IMR-90 (cell line): ENCODE measurements at regions not wholly inside any gene's neighbourhood (a gene's known extent, or its start where the extent isn't known, plus 50 kb on each side); places are given as distances from the start of the nearest gene placed in this dataset.

Experiments
- ATAC-seq: fragments of 200-7000 bp; cut with Tn5 transposase; 2 replicates; pipeline ENCODE4 v1.9.1; 2020; ENCODE audit warnings: low read depth, mild to moderate bottlenecking, moderate library complexity
- BruUV-seq: library from RNA; stranded (reverse); fragments of 400-500 nt; replicated peaks from 2 replicates; lab custom pipeline; 2021; lab: Mats Ljungman, UMichigan
- CTCF ChIA-PET: fragments of 300-600 bp; formaldehyde crosslinking; extraction: SDS; loops from one replicate; lab custom pipeline; 2021; ENCODE audit warnings: antibody characterized with exemption; lab: Yijun Ruan, JAX
- POLR2A ChIA-PET: fragments of 300-600 bp; sonication (Branson Sonifier 250); formaldehyde crosslinking; loops from one replicate; lab custom pipeline; 2022; ENCODE audit warnings: antibody characterized with exemption; ENCODE audit not compliant: unreplicated experiment; lab: Charles Lee
- DNase-seq: peaks from one replicate; pipeline ENCODE4 v3.0.0; 2013
- H2AFZ ChIP-seq: replicated peaks from 2 replicates; pipeline ENCODE3; 2013; ENCODE audit warnings: low read length, mild to moderate bottlenecking; ENCODE audit not compliant: poor library complexity
- H2AK5ac ChIP-seq: 2 replicates; pipeline ENCODE4 v1.6.1; 2013; ENCODE audit warnings: low read depth, low read length, inconsistent platforms
- H2AK9ac ChIP-seq: replicated peaks from 2 replicates; pipeline ENCODE3; 2013; ENCODE audit warnings: mild to moderate bottlenecking, low read depth, low read length, moderate library complexity; ENCODE audit not compliant: poor library complexity
- H2BK120ac ChIP-seq: 2 replicates; pipeline ENCODE4 v1.6.1; 2013; ENCODE audit warnings: low read depth, low read length, inconsistent platforms
- H2BK15ac ChIP-seq: 3 replicates; pipeline ENCODE4 v1.6.1; 2013; ENCODE audit warnings: low read depth, low read length, inconsistent platforms
- H2BK20ac ChIP-seq: 2 replicates; pipeline ENCODE4 v1.6.1; 2013; ENCODE audit warnings: low read depth, mild to moderate bottlenecking, inconsistent platforms, low read length, moderate library complexity
- H2BK5ac ChIP-seq: 2 replicates; pipeline ENCODE4 v1.6.1; 2013; ENCODE audit warnings: mild to moderate bottlenecking, low read depth, low read length, inconsistent platforms; ENCODE audit not compliant: poor library complexity, severe bottlenecking
- H3K14ac ChIP-seq: replicated peaks from 2 replicates; pipeline ENCODE4 v1.6.1; 2013; ENCODE audit warnings: low read depth, low read length, inconsistent platforms
- H3K18ac ChIP-seq: 2 replicates; pipeline ENCODE4 v1.6.1; 2013; ENCODE audit warnings: low read depth, low read length, control low read depth
- H3K23ac ChIP-seq: 2 replicates; pipeline ENCODE4 v1.6.1; 2013; ENCODE audit warnings: low read depth, low read length, inconsistent platforms
- H3K27ac ChIP-seq: 2 replicates; pipeline ENCODE4 v1.5.1; 2013; ENCODE audit warnings: mild to moderate bottlenecking, control low read depth, low read length; ENCODE audit not compliant: insufficient read depth
- H3K27me3 ChIP-seq: 2 replicates; pipeline ENCODE4 v1.6.1; 2013; ENCODE audit warnings: low read length; ENCODE audit not compliant: control insufficient read depth, insufficient read depth
- H3K36me3 ChIP-seq: 2 replicates; pipeline ENCODE4 v1.6.1; 2013; ENCODE audit warnings: low read length, mixed read lengths; ENCODE audit not compliant: control insufficient read depth, insufficient read depth
- H3K4ac ChIP-seq: 2 replicates; pipeline ENCODE4 v1.6.1; 2013; ENCODE audit warnings: low read depth, low read length, inconsistent platforms
- H3K4me1 ChIP-seq: 2 replicates; pipeline ENCODE4 v1.6.1; 2013; ENCODE audit warnings: low read length, mixed read lengths; ENCODE audit not compliant: control insufficient read depth, insufficient read depth
- H3K4me2 ChIP-seq: 2 replicates; pipeline ENCODE4 v1.6.1; 2013; ENCODE audit warnings: low read depth, mild to moderate bottlenecking, control low read depth, low read length, moderate library complexity
- H3K4me3 ChIP-seq: 2 replicates; pipeline ENCODE4 v1.5.1; 2013; ENCODE audit warnings: low read depth, mild to moderate bottlenecking, control low read depth, low read length, moderate library complexity; ENCODE audit not compliant: insufficient read depth
- H3K56ac ChIP-seq: 2 replicates; pipeline ENCODE4 v1.6.1; 2013; ENCODE audit warnings: low read length, inconsistent platforms; ENCODE audit not compliant: insufficient read depth; ENCODE audit errors: extremely low read depth
- H3K79me1 ChIP-seq, 2 experiments: 2 replicates each; pipeline ENCODE4 v1.6.1; 2013; ENCODE audit warnings: low read length in 2 of 2, inconsistent platforms in 1 of 2, low read depth in 1 of 2
- H3K9ac ChIP-seq: 2 replicates; pipeline ENCODE4 v1.6.1; 2013; ENCODE audit warnings: low read depth, low read length, control low read depth
- H3K9me1 ChIP-seq: 2 replicates; pipeline ENCODE4 v1.6.1; 2013; ENCODE audit warnings: low read length, inconsistent platforms; ENCODE audit not compliant: insufficient read depth
- H3K9me3 ChIP-seq: 2 replicates; pipeline ENCODE4 v1.6.1; 2013; ENCODE audit warnings: low read length; ENCODE audit not compliant: control insufficient read depth, insufficient read depth
- H4K20me1 ChIP-seq: 2 replicates; pipeline ENCODE4 v1.6.1; 2013; ENCODE audit warnings: low read length, inconsistent platforms; ENCODE audit not compliant: insufficient read depth
- H4K5ac ChIP-seq: 2 replicates; pipeline ENCODE4 v1.6.1; 2013; ENCODE audit warnings: mild to moderate bottlenecking, low read depth, low read length, control low read depth
- H4K8ac ChIP-seq, 2 experiments: 2 replicates each; pipeline ENCODE4 v1.6.1; 2013; ENCODE audit warnings: low read depth in 2 of 2, low read length in 2 of 2, control low read depth in 1 of 2, inconsistent platforms in 1 of 2
- H4K91ac ChIP-seq: 2 replicates; pipeline ENCODE4 v1.6.1; 2013; ENCODE audit warnings: low read depth, low read length, inconsistent platforms; ENCODE audit not compliant: insufficient read depth
- BHLHE40 ChIP-seq: fragments of 150-350 bp; IDR thresholded peaks from 2 replicates; pipeline ENCODE4 v1.6.1; 2016; ENCODE audit warnings: mild to moderate bottlenecking, low read depth, low read length
- CEBPB ChIP-seq: IDR thresholded peaks from 2 replicates; pipeline ENCODE4 v1.6.1; 2012; ENCODE audit warnings: low read depth, low read length, improper control_type of control experiment
- CHD1 ChIP-seq: IDR thresholded peaks from 2 replicates; pipeline ENCODE4 v1.6.1; 2012; ENCODE audit warnings: low read depth, low read length, improper control_type of control experiment
- FOS ChIP-seq: fragments of 150-350 bp; IDR thresholded peaks from 2 replicates; pipeline ENCODE4 v1.6.1; 2016; ENCODE audit warnings: low read depth, low read length
- MAFK ChIP-seq: IDR thresholded peaks from 2 replicates; pipeline ENCODE4 v1.6.1; 2012; ENCODE audit warnings: low read depth, low read length, improper control_type of control experiment
- MAZ ChIP-seq: IDR thresholded peaks from 2 replicates; pipeline ENCODE4 v1.6.1; 2012; ENCODE audit warnings: low read depth, mild to moderate bottlenecking, low read length, improper control_type of control experiment, moderate library complexity, borderline replicate concordance
- MXI1 ChIP-seq: IDR thresholded peaks from 2 replicates; pipeline ENCODE4 v1.6.1; 2012; ENCODE audit warnings: low read depth, mild to moderate bottlenecking, low read length, moderate library complexity, borderline replicate concordance
- NFE2L2 ChIP-seq: fragments of 150-350 bp; IDR thresholded peaks from 2 replicates; pipeline ENCODE4 v1.6.1; 2016; ENCODE audit warnings: low read depth, mild to moderate bottlenecking, low read length
- POLR2A ChIP-seq: IDR thresholded peaks from 2 replicates; pipeline ENCODE4 v1.6.1; 2012; ENCODE audit warnings: mild to moderate bottlenecking, low read depth, low read length
- RAD21 ChIP-seq: IDR thresholded peaks from 2 replicates; pipeline ENCODE4 v1.6.1; 2012; ENCODE audit warnings: low read length, improper control_type of control experiment
- RCOR1 ChIP-seq: IDR thresholded peaks from 2 replicates; pipeline ENCODE4 v1.6.1; 2012; ENCODE audit warnings: mild to moderate bottlenecking, low read length, improper control_type of control experiment; ENCODE audit not compliant: insufficient replicate concordance
- RFX5 ChIP-seq: IDR thresholded peaks from 2 replicates; pipeline ENCODE4 v1.8.0; 2012; ENCODE audit warnings: low read depth, mild to moderate bottlenecking, low read length, moderate library complexity
- SMC3 ChIP-seq: fragments of 150-350 bp; IDR thresholded peaks from 2 replicates; pipeline ENCODE4 v1.6.1; 2016; ENCODE audit warnings: low read depth, mild to moderate bottlenecking, antibody characterized with exemption, low read length, moderate library complexity
- WGBS, 2 experiments: methylation state at CpG; one replicate each; pipeline versions ENCODE4 v1.1.5 to v1.1.7; 2013; ENCODE audit warnings: missing lambda C conversion rate in 2 of 2; ENCODE audit not compliant: insufficient read length in 1 of 2; ENCODE audit errors: extremely low coverage in 2 of 2; 5-methylcytosine and 5-hydroxymethylcytosine counted together
- dilution Hi-C: fragments of 300-500 bp; cut with HindIII; formaldehyde crosslinking; loops from one replicate; pipeline ENCODE4 v1.14.3; 2018; ENCODE audit warnings: low sequenced_read_pairs; ENCODE audit not compliant: unreplicated experiment
- in situ Hi-C: fragments of 300-500 bp; cut with MboI; formaldehyde crosslinking; loops from 3 replicates; pipeline ENCODE4 v1.14.3; 2019; ENCODE audit warnings: low sequenced_read_pairs, inconsistent platforms, mixed read lengths
- intact Hi-C: fragments of 100-400 bp; cut with micrococcal nuclease; formaldehyde crosslinking; loops from 2 replicates; pipeline ENCODE4 v1.10.0; 2022
- TF ChIP-seq, protein P1 (sequence below): conservative IDR thresholded peaks from 2 replicates; pipeline ENCODE4 v1.5.1; 2012; ENCODE audit warnings: mild to moderate bottlenecking, low read depth, low read length, improper control_type of control experiment
- TF ChIP-seq, protein P2 (sequence below): fragments of 150-350 bp; IDR thresholded peaks from 2 replicates; pipeline ENCODE4 v1.6.1; 2016; ENCODE audit warnings: low read depth, mild to moderate bottlenecking, low read length, moderate library complexity, borderline replicate concordance
- TF ChIP-seq, protein P3 (sequence below): fragments of 150-350 bp; IDR thresholded peaks from 2 replicates; pipeline ENCODE4 v1.6.1; 2017; ENCODE audit warnings: mild to moderate bottlenecking, antibody characterized with exemption, low read length, low read depth

DNA sequence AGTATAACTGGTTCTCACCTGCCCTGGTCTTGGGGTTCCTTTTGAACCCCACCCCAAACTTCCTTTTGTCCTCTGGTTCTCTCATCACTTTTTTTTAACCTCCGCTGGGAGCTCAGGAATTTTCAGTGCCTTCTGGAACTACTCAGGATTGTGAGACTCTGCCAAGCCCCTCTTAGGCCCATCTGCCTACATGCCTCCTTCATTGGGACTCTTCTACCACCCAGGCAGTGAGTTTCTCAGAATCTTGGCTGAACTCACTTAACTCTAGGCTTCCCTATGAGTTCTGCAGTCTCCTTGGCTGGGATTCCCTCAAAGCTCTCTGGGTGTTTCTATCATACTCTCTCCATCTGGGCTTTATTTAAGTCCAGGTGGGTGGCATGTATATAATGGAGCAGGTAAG is 86.3 kb downstream of the MDH1 start:
- Histone ChIP-seq H3K14ac (no peak overlapping the region), H3K56ac (no peak overlapping the region), H3K18ac (no peak overlapping the region), H2BK15ac (no peak overlapping the region), H2BK20ac (no peak overlapping the region), H3K27me3 (peaks cover 3% of the 10 kb centered on the region), H2AK5ac (no peak overlapping the region), H2AK9ac (no peak overlapping the region), H3K23ac (no peak overlapping the region), H4K5ac (no peak overlapping the region), H3K79me1 (no peaks in the 10 kb centered on the region), H3K9ac (no peak overlapping the region), H2BK120ac (no peak overlapping the region), H3K4ac (no peak overlapping the region), H3K4me1 (no peaks in the 10 kb centered on the region; the same call in 1 of the 2 replicates), H3K4me2 (no peak overlapping the region), H4K20me1 (no peaks in the 10 kb centered on the region), H4K8ac (no peak overlapping the region), H2AFZ (no peak overlapping the region), H3K36me3 (no peaks in the 10 kb centered on the region), H3K27ac (no peak overlapping the region), H3K4me3 (no peak overlapping the region), H4K91ac (no peak overlapping the region), H3K9me1 (no peaks in the 10 kb centered on the region), H2BK5ac (no peak overlapping the region), H3K9me3 (no peaks in the 10 kb centered on the region)
- DNase-seq (no peak), ATAC-seq (no peak)
- TF ChIP-seq POLR2A (no peak), FOS (no peak), CHD1 (no peak), RCOR1 (no peak), RAD21 (no peak), RFX5 (no peak), MAFK (no peak), BHLHE40 (no peak), NFE2L2 (no peak), MXI1 (no peak), CEBPB (no peak), MAZ (no peak), SMC3 (no peak)
- TF ChIP-seq, protein P1, sequence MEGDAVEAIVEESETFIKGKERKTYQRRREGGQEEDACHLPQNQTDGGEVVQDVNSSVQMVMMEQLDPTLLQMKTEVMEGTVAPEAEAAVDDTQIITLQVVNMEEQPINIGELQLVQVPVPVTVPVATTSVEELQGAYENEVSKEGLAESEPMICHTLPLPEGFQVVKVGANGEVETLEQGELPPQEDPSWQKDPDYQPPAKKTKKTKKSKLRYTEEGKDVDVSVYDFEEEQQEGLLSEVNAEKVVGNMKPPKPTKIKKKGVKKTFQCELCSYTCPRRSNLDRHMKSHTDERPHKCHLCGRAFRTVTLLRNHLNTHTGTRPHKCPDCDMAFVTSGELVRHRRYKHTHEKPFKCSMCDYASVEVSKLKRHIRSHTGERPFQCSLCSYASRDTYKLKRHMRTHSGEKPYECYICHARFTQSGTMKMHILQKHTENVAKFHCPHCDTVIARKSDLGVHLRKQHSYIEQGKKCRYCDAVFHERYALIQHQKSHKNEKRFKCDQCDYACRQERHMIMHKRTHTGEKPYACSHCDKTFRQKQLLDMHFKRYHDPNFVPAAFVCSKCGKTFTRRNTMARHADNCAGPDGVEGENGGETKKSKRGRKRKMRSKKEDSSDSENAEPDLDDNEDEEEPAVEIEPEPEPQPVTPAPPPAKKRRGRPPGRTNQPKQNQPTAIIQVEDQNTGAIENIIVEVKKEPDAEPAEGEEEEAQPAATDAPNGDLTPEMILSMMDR = no peak
- TF ChIP-seq, protein P2, sequence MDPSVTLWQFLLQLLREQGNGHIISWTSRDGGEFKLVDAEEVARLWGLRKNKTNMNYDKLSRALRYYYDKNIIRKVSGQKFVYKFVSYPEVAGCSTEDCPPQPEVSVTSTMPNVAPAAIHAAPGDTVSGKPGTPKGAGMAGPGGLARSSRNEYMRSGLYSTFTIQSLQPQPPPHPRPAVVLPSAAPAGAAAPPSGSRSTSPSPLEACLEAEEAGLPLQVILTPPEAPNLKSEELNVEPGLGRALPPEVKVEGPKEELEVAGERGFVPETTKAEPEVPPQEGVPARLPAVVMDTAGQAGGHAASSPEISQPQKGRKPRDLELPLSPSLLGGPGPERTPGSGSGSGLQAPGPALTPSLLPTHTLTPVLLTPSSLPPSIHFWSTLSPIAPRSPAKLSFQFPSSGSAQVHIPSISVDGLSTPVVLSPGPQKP = no peak
- TF ChIP-seq, protein P3, sequence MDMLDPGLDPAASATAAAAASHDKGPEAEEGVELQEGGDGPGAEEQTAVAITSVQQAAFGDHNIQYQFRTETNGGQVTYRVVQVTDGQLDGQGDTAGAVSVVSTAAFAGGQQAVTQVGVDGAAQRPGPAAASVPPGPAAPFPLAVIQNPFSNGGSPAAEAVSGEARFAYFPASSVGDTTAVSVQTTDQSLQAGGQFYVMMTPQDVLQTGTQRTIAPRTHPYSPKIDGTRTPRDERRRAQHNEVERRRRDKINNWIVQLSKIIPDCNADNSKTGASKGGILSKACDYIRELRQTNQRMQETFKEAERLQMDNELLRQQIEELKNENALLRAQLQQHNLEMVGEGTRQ = no peak
- ChIA-PET CTCF (no interaction called here), POLR2A (no interaction called here)
- BruUV-seq = no TSS peak
- in situ Hi-C loops = no loop called here
- WGBS, 2 experiments = no CpG with 5 or more reads among the region's 1 CpG
- intact Hi-C loops = no loop called here
- dilution Hi-C loops = loop anchor here (25.0 kb wide), 1 partner anchor 187 kb away; no protein-coding TSS in a partner anchor
